ENCODE measurements at regions not wholly inside any gene's neighbourhood (a gene's known extent, or its start where the extent isn't known, plus 50 kb on each side); places are given as distances from the start of the nearest gene placed in this dataset.
A peak's percentile ranks its signal among the peaks of the same experiment; 100 is the strongest.

- Histone ChIP-seq H3K36me3 (ENCODE audit: control insufficient read depth, insufficient read depth, low read length) (no peaks in the 10 kb centered on the region), H3K4me2 (ENCODE audit: low read depth, low read length) (no peak overlapping the region), H2BK5ac (ENCODE audit: low read depth, low read length, poor library complexity, severe bottlenecking) (no peak overlapping the region), H4K20me1 (ENCODE audit: insufficient read depth, low read length) (no peaks in the 10 kb centered on the region), H2AFZ (replicated peaks; ENCODE audit: low read length, poor library complexity) (peak overlapping the region; percentile 70), H3K4me1 (ENCODE audit: control insufficient read depth, insufficient read depth, low read length) (peaks cover 2% of the 10 kb centered on the region), H3K9me3 (ENCODE audit: control insufficient read depth, insufficient read depth, low read length) (no peaks in the 10 kb centered on the region), H3K9ac (ENCODE audit: low read depth, low read length) (no peak overlapping the region), H2AK9ac (replicated peaks; ENCODE audit: low read depth, low read length, poor library complexity) (no peak overlapping the region), H3K56ac (ENCODE audit: extremely low read depth, insufficient read depth, low read length) (no peak overlapping the region), H3K79me1 (ENCODE audit: low read depth in 1 of 2, low read length in 2 of 2) (no peaks in the 10 kb centered on the region), H4K5ac (ENCODE audit: low read depth, low read length) (no peak overlapping the region), H3K14ac (replicated peaks; ENCODE audit: low read depth, low read length) (no peak overlapping the region), H3K4ac (ENCODE audit: low read depth, low read length) (no peak overlapping the region), H2BK20ac (ENCODE audit: low read depth, low read length) (no peak overlapping the region), H2BK15ac (ENCODE audit: low read depth, low read length) (no peak overlapping the region), H3K18ac (ENCODE audit: low read depth, low read length) (no peak overlapping the region), H3K4me3 (ENCODE audit: insufficient read depth, low read depth, low read length) (no peak overlapping the region), H3K27me3 (ENCODE audit: control insufficient read depth, insufficient read depth, low read length) (peaks cover 6% of the 10 kb centered on the region), H4K91ac (ENCODE audit: insufficient read depth, low read depth, low read length) (no peak overlapping the region), H3K9me1 (ENCODE audit: insufficient read depth, low read length) (peaks cover 7% of the 10 kb centered on the region; the same call in 1 of the 2 replicates), H3K27ac (ENCODE audit: insufficient read depth, low read length) (no peak overlapping the region), H3K23ac (ENCODE audit: low read depth, low read length) (no peak overlapping the region), H4K8ac (ENCODE audit: low read depth in 2 of 2, low read length in 2 of 2) (no peak overlapping the region), H2BK120ac (ENCODE audit: low read depth, low read length) (no peak overlapping the region), H2AK5ac (ENCODE audit: low read depth, low read length) (no peak overlapping the region)
- in situ Hi-C loops (cut with MboI; ENCODE audit: low sequenced_read_pairs) = no loop called here
- dilution Hi-C loops (cut with HindIII; ENCODE audit: low sequenced_read_pairs, unreplicated experiment) = no loop called here
- CTCF ChIA-PET = no interaction called here
- ATAC-seq (ENCODE audit: low read depth) (no peak), DNase-seq (no peak)
- TF ChIP-seq RAD21 (IDR thresholded peaks at IDR 0.05; ENCODE audit: low read length) = no peak
- no peak for TF ChIP-seq FOS (IDR thresholded peaks at IDR 0.05; ENCODE audit: low read depth, low read length)
- no peak for TF ChIP-seq RFX5 (IDR thresholded peaks at IDR 0.05; ENCODE audit: low read depth, low read length)
- no TSS peak for BruUV-seq (replicated peaks)
- POLR2A ChIA-PET (ENCODE audit: unreplicated experiment) = no interaction called here
- 67% methylated on average over 1 of the region's 4 CpGs; no CpG with 5 or more reads in 1 of the 2 experiments for WGBS, 2 experiments (ENCODE audit: extremely low coverage in 2 of 2, insufficient read length in 1 of 2)
- intact Hi-C loops (cut with micrococcal nuclease) = no loop called here
Measured at GRCh38 chr7:112395893-112396292, 54.4 kb upstream of the IFRD1 start.

All from IMR-90 (cell line).